HL-60 (cell line): ENCODE measurements at regions not wholly inside any gene's neighbourhood (a gene's known extent, or its start where the extent isn't known, plus 50 kb on each side); places are given as distances from the start of the nearest gene placed in this dataset.

ENCODE experiments used
- GABPA ChIP-seq: IDR thresholded peaks from 2 replicates; pipeline ENCODE4 v1.6.1; 2012; ENCODE audit warnings: low read depth
- POLR2AphosphoS5 ChIP-seq: IDR thresholded peaks from 2 replicates; pipeline ENCODE4 v1.6.1; 2012; ENCODE audit warnings: low read depth
- SPI1 ChIP-seq: IDR thresholded peaks from 2 replicates; pipeline ENCODE4 v1.6.1; 2012; ENCODE audit warnings: low read depth, mild to moderate bottlenecking, borderline replicate concordance
- TF ChIP-seq, protein P1 (sequence below): IDR thresholded peaks from one replicate; pipeline ENCODE4 v1.5.1; 2011; ENCODE audit warnings: low read length, control low read depth, inconsistent platforms; ENCODE audit not compliant: insufficient read depth
- TF ChIP-seq, protein P2 (sequence below): IDR thresholded peaks from 2 replicates; pipeline ENCODE4 v1.6.1; 2012; ENCODE audit warnings: low read depth; ENCODE audit not compliant: insufficient replicate concordance

DNA sequence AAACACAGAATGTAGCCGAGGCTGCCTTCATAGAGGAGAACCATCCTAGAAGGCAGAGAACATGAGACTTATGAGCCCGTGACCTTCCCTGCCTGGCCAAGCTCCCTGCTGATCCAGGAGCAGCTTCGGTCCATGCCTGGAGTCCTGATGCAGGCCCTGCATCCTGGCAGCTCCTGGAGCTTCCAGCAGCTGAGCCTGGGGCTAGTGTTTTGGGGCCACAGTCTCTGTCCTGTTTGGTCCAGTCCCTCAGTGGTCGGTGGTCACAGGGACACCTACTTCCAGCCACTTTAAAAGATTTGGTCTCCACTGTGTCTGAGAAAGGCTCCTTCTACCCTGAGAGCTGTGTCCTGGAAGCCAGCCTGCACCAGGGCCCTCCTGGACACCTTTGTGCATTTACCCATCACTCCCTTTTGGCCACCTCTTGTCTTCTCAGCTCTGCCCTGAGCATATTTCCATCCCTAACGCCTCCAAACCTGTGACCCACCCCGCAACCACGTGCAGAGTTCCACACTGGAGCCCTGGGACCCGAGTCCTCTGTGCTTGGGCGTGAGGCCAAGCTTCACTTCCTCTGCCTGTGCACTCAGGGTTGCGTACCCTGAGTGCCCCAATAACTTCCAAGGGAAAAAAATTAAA is 315.2 kb upstream of the ZNF32 start:
- TF ChIP-seq, protein P1, sequence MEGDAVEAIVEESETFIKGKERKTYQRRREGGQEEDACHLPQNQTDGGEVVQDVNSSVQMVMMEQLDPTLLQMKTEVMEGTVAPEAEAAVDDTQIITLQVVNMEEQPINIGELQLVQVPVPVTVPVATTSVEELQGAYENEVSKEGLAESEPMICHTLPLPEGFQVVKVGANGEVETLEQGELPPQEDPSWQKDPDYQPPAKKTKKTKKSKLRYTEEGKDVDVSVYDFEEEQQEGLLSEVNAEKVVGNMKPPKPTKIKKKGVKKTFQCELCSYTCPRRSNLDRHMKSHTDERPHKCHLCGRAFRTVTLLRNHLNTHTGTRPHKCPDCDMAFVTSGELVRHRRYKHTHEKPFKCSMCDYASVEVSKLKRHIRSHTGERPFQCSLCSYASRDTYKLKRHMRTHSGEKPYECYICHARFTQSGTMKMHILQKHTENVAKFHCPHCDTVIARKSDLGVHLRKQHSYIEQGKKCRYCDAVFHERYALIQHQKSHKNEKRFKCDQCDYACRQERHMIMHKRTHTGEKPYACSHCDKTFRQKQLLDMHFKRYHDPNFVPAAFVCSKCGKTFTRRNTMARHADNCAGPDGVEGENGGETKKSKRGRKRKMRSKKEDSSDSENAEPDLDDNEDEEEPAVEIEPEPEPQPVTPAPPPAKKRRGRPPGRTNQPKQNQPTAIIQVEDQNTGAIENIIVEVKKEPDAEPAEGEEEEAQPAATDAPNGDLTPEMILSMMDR: no peak
- TF ChIP-seq POLR2AphosphoS5 (no peak), GABPA (no peak), SPI1 (no peak)
- TF ChIP-seq, protein P2, sequence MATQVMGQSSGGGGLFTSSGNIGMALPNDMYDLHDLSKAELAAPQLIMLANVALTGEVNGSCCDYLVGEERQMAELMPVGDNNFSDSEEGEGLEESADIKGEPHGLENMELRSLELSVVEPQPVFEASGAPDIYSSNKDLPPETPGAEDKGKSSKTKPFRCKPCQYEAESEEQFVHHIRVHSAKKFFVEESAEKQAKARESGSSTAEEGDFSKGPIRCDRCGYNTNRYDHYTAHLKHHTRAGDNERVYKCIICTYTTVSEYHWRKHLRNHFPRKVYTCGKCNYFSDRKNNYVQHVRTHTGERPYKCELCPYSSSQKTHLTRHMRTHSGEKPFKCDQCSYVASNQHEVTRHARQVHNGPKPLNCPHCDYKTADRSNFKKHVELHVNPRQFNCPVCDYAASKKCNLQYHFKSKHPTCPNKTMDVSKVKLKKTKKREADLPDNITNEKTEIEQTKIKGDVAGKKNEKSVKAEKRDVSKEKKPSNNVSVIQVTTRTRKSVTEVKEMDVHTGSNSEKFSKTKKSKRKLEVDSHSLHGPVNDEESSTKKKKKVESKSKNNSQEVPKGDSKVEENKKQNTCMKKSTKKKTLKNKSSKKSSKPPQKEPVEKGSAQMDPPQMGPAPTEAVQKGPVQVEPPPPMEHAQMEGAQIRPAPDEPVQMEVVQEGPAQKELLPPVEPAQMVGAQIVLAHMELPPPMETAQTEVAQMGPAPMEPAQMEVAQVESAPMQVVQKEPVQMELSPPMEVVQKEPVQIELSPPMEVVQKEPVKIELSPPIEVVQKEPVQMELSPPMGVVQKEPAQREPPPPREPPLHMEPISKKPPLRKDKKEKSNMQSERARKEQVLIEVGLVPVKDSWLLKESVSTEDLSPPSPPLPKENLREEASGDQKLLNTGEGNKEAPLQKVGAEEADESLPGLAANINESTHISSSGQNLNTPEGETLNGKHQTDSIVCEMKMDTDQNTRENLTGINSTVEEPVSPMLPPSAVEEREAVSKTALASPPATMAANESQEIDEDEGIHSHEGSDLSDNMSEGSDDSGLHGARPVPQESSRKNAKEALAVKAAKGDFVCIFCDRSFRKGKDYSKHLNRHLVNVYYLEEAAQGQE: no peak
